Gastrocnemius medialis (tissue), 4 donors: ENCODE measurements at regions not wholly inside any gene's neighbourhood (a gene's known extent, or its start where the extent isn't known, plus 50 kb on each side); places are given as distances from the start of the nearest gene placed in this dataset.

Experiments
- ATAC-seq, 2 donors: fragments of 150-250 bp; one replicate each; pipeline ENCODE4 v1.9.1; 2016
- DNase-seq, 2 donors: peaks; one replicate each; pipeline ENCODE4 v3.0.0-alpha.2; 2019
- H3K27ac ChIP-seq, 4 donors: fragments of 200-600 bp; sonication (generic); 1 replicate in 1 of 4; 2 replicates in 3 of 4; pipeline ENCODE4 v1.5.1; 2016 to 2018; ENCODE audit warnings: mild to moderate bottlenecking in 2 of 4, moderate library complexity in 1 of 4
- H3K27me3 ChIP-seq, 3 donors: fragments of 200-600 bp; sonication (generic) in 2 of 3; 1 replicate in 1 of 3; 2 replicates in 2 of 3; pipeline versions ENCODE4 v1.5.1 to v1.6.0; 2016 to 2019; ENCODE audit warnings: mild to moderate bottlenecking in 1 of 3, moderate library complexity in 1 of 3
- H3K36me3 ChIP-seq, 2 donors: fragments of 200-600 bp; sonication (generic) in 1 of 2; one replicate each; pipeline ENCODE4 v1.5.1; 2017 to 2018
- H3K4me1 ChIP-seq, 2 donors: fragments of 200-600 bp; sonication (generic) in 1 of 2; one replicate each; pipeline ENCODE4 v1.5.1; 2016 to 2017; ENCODE audit warnings: mild to moderate bottlenecking in 2 of 2
- H3K4me3 ChIP-seq, 4 donors: fragments of 200-600 bp; sonication (generic) in 3 of 4; 1 replicate in 1 of 4; 2 replicates in 3 of 4; pipeline ENCODE4 v1.5.1; 2016 to 2019; ENCODE audit warnings: mild to moderate bottlenecking in 2 of 4
- H3K9me3 ChIP-seq, 3 donors: fragments of 200-600 bp; sonication (generic) in 2 of 3; 1 replicate in 1 of 3; 2 replicates in 2 of 3; pipeline ENCODE4 v1.5.1; 2016 to 2019
- CTCF ChIP-seq, 5 experiments: fragments of 450-650 bp in 3 of 5; fragments of 200-600 bp in 2 of 5; sonication (generic) in 2 of 5; IDR thresholded peaks in 4 of 5; conservative IDR thresholded peaks in 1 of 5; 1 replicate in 4 of 5; 2 replicates in 1 of 5; pipeline ENCODE4 v1.5.1; 2016 to 2019; ENCODE audit warnings: antibody characterized with exemption in 5 of 5, mild to moderate bottlenecking in 3 of 5, moderate library complexity in 3 of 5
- POLR2A ChIP-seq, 2 donors: fragments of 450-650 bp; IDR thresholded peaks; one replicate each; pipeline ENCODE4 v1.6.1; 2017; ENCODE audit warnings: antibody characterized with exemption in 2 of 2, mild to moderate bottlenecking in 2 of 2, moderate library complexity in 2 of 2
- in situ Hi-C, 4 donors: fragments of 200-750 bp; cut with MboI; loops; one replicate each; pipeline versions ENCODE4 v1.15.0 to v1.8.0; 2017; ENCODE audit warnings: low sequenced_read_pairs in 4 of 4
- intact Hi-C: fragments of 100-400 bp; cut with DNase I; formaldehyde crosslinking; loops from one replicate; pipeline ENCODE4 v1.15.1; 2023; ENCODE audit warnings: low total_unique reads

- ATAC-seq: no peak
- H3K9me3 ChIP-seq: no peaks in the 10 kb centered on the region
- no peak for TF ChIP-seq CTCF (IDR thresholded peaks at IDR 0.05 in 4 of 5, conservative IDR thresholded peaks at IDR 0.05 in 1 of 5)
- no peak for TF ChIP-seq POLR2A (IDR thresholded peaks at IDR 0.05)
- H3K36me3 ChIP-seq: no peaks in the 10 kb centered on the region
- no peak overlapping the region for H3K4me3 ChIP-seq
- no peak for DNase-seq
- in situ Hi-C loops: no loop called here
- H3K4me1 ChIP-seq: no peaks in the 10 kb centered on the region
- no peak overlapping the region for H3K27ac ChIP-seq
- intact Hi-C loops: no loop called here
- no peaks in the 10 kb centered on the region for H3K27me3 ChIP-seq
Measured at GRCh38 chr7:123260428-123260960, 60.7 kb upstream of the SLC13A1 start.

GRCh38 chr7:123259759-123260158, 60.0 kb upstream of the SLC13A1 start:
- TF ChIP-seq CTCF (IDR thresholded peaks at IDR 0.05 in 4 of 5, conservative IDR thresholded peaks at IDR 0.05 in 1 of 5) (no peak), POLR2A (IDR thresholded peaks at IDR 0.05) (no peak)
- no peaks in the 10 kb centered on the region for H3K9me3 ChIP-seq
- intact Hi-C loops: no loop called here
- no peaks in the 10 kb centered on the region for H3K4me1 ChIP-seq
- H3K27ac ChIP-seq: no peak overlapping the region
- no peaks in the 10 kb centered on the region for H3K36me3 ChIP-seq
- DNase-seq: no peak
- no peak overlapping the region for H3K4me3 ChIP-seq
- no peak for ATAC-seq
- H3K27me3 ChIP-seq: no peaks in the 10 kb centered on the region
- in situ Hi-C loops: no loop called here
